Midbrain (tissue), 1 donor: ENCODE measurements at regions not wholly inside any gene's neighbourhood (a gene's known extent, or its start where the extent isn't known, plus 50 kb on each side); places are given as distances from the start of the nearest gene placed in this dataset.
"Not testable (repeated sequence)": the region's sequence is repeated elsewhere in the genome, so short reads cannot be mapped to it uniquely, and the experiment has no call there.

Source experiments
- DNase-seq: peaks from one replicate; lab custom pipeline; 2025; lab: John Stamatoyannopoulos, UW

DNA sequence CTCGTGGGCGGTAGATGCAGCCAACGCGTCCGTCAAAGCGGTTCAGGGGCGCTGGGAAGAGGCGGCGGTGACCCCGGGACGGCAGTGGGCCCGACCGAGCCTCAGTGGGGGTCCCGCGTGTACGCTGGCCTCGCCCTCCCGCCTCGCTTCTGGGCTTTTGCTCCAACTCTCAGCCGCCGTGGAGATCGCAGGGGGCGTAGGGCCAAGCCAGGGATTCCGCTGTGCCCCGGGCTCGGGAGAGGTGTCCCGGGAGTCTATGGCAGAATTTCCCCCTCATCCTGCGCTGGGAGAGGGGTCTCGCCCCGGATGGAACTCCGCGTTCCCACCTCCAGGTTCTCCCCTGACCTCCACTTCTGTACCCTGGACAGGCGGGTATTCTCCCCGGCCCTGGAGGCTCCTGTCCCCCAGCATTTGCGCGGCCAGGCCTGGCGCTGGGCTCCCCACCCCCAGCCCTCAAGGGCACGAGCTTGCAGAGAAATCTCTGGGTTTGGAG lies 131.9 kb downstream of the MRPL36 start:
- no peak for DNase-seq

DNA sequence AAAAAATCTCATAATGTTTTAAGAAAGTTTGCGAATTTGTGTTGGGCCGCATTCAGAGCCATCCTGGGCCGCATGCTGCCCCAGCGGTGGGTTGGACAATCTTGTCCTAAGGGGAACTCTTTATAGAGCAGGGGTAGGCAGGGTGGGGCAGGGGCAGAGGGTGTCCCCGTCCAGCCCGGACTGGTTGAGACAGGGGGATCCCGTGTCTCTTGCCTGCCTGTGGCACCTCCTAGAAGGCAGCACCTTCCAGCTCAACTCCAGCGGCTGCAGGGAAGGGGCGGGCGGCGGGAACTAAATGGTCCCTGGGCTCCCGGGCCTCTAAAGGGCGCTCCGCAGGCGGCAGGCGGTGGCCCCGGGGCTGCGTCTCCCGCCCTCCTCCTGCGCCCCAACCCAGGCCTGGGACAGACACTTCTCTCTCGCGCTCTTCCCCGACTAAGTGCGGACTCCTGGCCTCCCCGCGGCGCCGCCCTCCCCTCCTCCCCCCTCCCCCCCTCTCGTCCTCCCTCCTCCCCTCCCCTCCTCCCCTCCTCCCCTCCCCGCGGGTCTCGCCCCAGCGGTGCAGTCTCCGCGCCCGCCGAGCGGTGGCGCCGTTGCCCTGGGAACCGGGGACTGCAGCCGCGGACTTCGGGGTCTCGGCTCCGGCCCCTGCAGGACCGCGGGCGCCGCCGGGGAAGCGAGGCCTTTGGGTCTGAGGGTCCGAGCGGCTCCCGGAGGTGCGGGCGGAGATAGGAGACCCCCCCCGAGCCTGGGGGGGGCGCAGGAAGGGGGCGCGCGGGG lies 132.6 kb downstream of the MRPL36 start:
- DNase-seq: peak; percentile 60

DNA sequence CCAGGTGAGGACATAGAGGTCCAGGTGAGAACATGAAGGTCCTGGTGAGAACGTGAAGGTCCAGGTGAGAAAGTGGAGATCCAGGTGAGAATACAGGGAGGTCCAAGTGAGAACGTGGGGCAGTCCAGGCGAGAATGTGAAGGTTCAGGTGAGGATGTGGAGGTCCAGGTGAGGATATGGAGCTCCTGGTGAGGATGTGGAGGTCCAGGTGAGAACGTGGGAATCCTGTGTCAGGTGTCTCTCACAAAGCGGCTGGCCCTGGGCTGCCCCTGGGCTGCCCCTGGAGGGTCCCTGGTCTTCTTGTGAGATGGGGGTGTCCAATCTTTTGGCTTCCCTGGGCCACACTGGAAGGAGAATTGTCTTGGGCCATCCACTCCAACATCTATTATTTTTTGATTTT lies 133.4 kb downstream of the MRPL36 start:
- DNase-seq: no peak

DNA sequence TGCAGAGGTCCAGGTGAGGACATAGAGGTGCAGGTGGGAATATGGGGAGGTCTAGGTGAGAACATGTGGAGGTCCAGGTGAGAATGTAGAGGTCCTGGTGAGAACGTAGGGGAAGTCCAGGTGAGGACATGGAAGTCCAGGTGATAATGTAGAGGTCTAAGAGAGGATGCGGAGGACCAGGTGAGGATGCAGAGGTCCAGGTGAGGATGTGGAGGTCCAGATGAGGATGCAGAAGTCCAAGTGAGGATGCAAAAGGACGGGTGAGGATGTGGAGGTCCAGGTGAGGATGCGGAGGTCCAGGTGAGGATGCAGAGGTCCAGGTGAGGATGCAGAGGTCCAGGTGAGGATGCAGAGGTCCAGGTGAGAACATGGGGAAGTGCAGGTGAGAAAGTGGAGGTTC lies 133.8 kb downstream of the MRPL36 start:
- no peak for DNase-seq

DNA sequence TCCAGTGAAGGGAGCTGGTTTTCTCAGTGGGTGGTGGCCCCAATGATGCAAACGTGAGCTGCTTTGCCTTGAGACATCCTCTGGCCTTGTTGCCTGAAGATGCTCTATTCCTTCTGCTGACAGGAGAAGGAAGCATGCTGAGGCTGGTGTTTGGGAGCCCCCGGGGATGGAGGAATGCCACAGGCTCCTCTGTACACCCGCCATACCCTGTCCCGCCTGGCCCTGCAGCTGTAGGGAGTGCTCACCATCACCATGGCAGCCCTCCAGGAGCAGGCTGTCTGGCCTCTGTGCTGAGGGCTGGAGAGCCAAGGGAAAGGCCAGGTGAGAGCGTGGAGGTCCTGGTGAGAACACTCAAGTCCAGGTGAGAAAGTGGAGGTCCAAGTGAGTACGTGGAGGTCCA lies 134.4 kb downstream of the MRPL36 start:
- DNase-seq: no peak

DNA sequence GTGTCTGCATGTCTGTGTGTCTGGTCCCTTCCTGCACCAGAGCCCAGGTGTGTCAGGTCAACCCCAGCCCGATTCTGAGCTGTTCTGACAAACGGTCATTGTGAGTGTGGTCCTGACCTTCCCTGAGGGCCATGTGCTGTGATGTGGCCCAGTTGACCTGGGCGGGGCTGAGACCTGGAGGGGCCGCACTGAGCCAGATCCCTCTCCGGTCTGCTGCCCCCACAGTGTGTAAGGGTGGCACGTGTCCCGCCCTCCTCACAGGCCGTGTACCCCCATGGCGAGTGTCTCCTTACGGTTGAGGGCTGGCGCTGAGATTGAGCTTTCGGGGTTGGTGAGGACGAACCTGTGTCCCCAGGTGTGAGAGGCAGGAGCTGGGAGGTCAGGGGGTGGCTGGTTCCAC lies 136.5 kb downstream of the MRPL36 start:
- no peak for DNase-seq

DNA sequence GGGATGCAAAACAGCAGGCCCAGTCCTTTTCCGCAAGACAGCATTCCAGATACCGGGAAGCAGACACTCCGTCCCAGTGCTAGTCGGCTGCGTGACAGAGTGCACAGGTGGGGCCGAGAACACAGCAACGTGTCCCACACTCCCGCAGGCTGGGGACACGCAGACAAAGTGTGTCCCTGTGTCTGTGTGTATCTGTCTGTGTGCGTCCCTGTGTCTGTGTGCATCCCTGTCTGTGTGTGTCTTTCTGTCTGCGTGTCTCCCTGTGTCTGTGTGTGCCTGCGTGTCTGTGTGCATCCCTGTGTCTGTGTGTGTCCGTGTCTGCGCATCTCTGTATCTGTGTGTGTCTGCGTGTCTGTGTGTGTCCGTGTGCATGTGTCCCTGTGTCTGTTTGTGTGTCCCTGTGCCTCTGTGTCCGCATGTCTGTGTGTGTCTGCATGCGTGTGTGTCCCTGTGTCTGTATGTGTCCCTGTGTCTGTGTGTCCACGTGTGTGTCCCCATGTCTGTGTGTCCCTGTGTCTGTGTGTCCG lies 137.0 kb downstream of the MRPL36 start:
- DNase-seq: no peak

DNA sequence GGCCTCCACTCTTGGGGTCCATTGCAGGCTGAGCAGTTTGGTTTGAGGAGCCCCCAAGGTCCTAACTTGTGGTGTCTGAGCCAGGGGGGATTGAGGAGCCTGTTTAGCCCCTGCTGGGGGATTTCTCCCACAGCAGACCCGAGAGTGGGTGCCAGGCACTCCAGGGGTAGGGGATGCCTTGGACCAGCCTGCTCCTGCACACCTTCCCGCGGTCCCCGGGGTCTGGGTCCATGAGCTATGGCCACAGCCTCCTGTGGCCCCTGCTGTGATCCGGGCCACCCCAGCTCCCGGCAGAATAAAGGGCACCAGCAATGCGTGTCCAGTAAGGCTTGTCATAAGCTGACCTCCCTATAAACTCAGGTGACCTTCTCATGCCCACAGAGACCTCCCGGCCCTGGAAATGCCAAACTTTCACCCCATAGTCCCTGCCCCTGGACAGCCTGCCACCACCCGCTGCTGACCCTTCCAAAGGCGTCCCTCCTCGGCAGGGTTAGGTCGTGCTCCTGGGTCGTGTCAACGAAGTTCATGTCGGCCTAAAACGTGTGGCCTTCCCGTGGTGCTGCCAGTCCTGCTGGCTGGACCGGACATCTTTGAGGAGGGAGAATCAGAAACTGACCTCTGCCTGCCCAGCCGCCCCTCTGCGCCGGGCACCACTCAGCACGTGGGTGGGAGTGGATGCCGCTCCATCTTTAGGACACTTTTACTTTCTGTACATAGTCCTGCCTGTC lies 137.6 kb downstream of the MRPL36 start:
- DNase-seq: no peak

DNA sequence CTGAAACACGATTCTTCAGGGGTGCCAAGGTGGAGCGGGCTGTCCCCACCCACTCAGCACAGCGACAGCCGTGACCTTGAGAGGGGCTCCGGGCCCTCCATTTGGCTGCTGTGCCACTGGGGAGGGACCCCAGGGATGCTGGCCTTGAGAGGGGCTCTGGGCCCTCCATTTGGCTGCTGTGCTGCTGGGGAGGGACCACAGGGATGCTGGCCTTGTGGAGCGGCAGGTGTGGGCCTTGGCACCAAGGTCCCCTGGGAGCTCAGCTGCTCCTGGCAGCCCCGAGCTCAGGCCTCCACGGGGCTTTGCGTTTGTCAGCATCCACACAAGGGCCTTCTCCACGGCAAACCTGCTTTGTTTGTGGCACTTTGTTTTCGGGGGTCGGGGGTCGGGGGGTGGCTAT lies 137.6 kb upstream of the LPCAT1 start:
- no peak for DNase-seq

DNA sequence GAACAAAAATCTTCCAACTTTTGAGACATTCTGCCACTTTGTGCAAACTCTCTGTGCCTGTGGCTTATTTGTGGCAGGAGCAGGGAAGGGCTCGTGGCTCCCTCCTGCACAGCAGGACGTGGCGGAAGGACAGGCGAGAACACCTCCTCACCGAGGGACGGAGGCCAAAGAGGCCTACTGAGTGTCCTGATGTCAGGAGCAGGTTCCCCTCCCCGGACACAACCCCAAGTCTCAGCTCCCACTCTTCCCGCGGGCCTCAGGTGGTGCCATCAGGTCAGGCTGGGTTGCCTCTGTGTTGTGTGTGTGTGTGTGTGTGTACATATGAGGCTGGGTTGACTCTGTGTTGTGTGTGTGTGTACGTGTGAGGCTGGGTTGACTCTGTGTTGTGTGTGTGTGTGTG lies 136.8 kb upstream of the LPCAT1 start:
- no peak for DNase-seq

DNA sequence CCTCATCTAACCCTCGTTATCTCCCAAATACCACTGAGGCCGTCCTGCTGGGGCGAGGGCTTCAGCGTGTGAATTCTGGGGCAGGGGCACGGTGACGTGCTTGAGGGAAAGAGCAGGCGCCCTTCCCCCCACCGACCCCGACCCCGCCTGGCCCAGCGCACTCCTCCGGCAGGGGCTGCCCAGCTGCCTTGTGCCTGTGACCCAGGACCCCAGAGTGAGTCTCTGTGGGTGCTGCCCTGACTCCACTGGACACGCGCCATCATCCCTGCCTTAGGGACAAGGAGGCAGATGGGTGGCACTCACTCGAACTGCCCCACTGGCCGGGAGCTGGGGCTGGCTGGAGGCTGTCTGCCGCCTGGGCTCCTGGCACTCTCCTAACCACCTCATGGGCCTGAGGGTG lies 136.2 kb upstream of the LPCAT1 start:
- no peak for DNase-seq

DNA sequence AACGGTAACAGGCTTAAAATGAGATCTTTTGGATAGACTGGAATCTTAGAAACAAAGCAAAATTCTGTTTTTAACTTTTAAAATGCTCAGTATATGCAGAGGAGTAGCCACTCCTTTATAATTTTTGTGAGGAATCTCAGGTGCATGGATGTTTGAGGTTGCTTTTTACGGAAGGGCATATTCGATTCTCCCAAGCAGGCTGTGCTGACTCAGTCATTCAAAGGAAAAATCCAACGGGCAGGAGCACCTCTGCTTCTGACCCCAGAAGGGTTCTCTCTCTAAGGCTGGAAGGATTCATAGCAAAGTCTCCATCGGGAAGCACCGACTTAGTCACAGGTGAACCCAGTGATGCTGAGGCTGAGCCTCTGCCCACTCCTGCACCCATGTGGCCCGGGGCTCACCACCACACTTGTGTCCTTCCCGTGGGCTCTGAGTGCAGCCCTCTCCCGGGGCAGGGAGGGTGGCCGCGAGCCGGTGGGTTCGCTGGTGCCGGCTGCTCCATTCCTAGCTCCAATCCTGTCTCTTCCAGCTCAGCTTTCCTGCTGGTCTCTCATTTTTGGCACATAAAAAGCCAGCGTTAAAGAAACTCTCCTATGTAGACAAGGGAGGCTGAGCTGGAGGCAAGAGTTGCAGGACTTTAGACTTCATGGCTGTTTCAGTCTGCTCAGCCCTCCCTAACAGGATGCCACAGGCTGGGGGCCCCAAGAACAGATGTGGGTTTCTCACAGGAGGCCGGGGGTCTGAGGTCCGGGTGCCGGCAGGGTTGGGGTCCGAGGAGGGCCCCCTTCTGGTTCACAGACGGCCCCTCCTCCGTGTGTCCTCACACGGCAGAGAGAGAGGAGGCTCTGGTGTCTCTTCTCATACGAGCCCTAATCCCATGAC lies 135.6 kb upstream of the LPCAT1 start:
- DNase-seq: no peak

DNA sequence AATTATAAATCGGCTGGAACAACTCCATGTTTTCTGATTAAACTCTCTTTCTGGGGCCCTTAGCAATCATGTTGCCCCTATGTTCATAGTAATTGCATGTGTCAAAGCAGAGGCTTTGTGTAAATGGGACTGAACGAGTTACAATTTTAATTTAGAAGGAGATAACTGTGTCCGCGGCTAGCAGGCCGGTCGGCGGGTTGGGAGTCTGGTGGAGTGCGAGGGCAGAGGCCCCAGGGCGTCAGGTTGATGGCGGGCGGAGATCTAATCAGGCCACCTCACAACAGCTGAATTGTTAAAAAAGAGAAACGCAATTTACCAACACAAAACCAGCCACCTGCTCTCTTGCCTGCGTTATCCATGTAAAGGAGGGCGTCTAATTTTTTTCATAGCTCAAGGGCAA lies 134.9 kb upstream of the LPCAT1 start:
- no peak for DNase-seq

DNA sequence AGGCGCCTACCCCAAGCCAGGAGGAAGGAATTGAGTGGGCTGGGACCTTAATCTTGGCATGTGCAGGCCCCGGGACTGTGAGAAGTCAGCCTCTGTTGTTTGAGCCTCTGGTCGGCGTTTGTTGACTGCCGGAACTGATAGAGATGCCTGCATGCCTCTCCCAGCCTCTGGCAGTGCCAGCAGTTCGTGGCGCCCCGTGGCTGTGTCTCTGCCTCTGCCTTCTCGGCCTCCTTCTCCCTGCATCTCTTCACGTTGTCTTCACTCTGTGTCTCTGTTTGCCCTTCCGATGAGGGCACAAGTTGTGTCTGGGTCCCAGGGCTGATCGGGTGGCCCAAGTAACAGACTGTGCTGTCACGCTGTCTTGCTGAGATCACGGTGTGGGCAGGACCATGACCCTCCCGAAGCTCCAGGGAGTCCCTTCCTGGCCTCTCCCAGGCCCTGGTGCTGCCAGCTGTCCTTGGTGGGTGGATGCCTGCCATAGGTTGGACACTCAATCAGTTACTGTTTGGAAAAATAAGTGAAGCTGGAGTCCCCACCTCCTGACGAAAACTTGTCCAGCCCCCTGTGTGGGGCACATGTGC lies 133.5 kb upstream of the LPCAT1 start:
- DNase-seq: no peak

DNA sequence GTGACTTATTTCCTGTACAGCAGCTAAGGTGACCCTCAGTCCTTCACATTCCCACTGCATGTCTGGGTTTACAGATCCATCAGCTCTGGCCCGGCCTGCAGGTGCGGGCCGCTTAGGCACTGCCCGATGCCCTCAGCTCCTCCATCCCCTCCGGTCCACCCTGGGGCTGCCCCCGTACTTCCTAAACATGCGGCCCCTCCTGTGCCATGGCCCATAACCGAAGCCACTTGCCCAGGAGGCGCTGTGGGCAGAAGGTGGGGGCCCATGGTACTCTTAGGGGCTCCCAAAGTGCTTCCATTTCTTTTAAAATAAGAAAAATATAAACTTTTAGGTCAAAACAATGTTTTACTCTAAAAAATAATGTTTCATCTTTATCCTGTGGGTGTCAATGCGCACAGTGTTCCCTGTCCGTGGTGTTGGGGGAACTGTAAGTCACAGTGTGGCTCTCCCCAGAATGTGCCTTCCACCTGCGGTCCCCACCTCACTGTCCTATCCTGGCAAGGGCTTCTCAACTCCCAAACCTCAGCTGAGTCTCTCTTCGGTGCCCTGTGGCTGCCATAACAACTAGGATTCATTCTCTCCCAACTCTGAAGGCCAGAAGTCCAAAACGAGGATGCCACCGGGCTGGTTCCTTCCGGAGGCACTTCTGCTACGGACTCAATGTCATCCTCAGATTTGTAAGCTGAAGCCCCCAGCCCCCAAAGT lies 132.7 kb upstream of the LPCAT1 start:
- no peak for DNase-seq

DNA sequence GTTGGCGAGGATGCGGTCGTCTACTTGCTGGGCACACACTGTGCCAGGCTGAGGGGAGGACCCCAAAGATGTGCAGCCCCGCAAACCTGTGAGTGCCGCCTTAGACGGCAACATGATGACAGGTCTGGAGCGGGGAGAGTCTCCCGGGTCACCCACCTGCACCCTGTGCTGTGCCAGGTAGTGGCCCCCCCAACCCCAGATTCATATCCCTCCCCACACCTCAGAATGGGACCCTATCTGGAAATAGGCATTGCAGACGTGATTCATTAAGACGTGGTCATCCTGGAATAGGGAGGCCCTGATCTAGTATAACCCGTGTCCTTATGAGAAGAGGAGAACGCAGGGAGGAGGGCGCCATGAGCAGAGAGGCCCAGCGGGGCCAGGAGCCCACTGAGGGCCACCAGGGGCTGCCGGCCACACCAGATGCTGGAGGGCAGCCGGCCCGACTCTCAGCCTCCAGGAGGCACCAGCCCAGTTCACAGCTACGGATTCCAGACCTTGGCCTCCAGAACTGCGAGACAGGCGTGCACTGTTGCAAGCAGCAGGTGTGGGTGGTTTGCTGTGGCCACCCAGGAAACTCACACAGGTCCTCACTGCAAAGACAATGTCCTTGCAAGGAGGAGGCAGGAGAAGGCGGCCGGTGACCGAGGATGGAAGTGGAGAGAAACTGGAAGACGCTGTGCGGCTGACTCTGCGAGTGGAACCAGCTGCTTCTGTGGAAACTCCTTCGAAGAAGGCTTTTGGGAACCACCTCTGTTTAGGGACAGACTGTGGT lies 131.9 kb upstream of the LPCAT1 start:
- DNase-seq: no peak

DNA sequence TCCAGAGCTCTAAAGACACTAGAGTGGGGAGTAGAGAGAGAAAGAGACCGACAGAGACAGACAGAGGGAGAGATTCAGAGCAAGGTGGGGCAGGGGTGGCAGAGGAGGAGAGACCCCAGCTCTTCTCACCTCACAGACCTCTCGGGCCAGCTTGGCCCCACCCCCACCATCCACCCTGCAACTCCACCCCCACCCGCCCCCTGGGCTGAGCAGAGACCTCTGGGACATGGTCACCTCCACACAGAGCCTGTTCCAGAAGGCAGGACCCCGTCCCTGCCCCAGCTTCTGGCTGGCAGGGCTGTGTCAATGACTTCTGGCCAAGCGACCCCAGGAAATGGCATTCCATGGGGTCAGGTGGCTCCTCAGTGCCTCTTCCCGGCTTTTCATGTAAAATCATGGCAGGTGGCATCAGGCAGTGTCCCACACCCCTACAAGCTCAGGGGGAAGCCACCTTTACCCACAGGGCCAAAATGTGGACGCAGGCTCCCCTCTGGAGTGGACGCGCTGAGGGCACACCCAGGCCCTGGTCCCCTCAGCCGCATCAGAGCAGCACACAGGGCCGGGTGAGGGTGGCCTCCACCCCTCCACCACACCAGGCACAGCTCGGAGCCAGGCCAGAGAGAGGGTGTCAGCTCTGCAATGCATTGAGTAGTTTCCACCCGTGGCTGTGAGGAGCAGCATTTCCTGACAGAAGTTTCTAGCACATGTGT lies 131.2 kb upstream of the LPCAT1 start:
- no peak for DNase-seq

DNA sequence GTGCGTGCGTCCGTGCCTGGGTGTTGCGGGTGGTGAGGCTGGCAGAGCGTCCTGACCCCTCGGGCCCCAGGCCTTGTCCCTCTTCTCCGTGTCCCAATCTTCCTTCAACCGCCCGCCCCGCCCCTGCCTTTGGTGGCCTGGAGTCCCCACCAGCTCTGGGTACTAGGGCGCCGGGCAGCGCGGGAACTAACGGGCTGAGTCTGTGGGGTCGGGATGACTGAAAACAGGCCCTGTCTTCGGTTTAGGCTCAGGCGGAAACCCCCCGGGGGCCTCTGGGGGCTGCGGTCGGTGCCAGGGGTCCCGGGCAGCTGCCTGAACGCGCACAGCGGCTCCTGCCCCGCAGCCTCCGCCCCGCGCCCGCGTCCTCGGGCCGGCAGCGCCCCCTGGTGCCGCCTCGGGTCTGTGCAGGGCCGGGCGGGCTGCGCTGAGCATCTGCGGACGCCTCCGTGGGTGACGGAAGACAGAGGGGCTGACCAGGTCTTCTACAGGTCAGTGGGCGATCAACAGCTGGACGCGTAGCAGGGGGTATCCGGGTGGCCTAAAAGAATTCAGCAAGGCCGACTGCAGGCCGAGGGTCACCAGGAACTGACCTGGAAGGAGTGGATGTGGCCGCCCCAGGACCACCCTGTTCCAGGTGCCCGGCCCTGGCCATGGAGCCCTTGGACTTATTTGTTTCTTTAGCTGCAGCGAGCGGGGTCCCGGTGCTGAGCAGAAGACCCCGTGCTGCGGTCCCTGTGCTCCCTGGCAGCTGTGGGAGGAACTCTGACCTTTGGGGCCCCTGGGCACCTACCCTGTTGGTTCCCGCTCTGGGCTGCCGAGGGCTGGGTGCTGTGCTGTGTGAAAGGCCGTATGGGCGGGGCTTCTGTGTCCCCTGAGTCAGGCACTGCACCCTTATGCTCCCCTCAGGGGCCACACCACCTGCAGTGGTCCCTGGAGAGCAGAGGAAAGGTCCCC lies 130.2 kb upstream of the LPCAT1 start:
- not testable (repeated sequence) for DNase-seq
